Ishikawa (cell line): ENCODE measurements at regions not wholly inside any gene's neighbourhood (a gene's known extent, or its start where the extent isn't known, plus 50 kb on each side); places are given as distances from the start of the nearest gene placed in this dataset.

Experiments used
- EGR1 ChIP-seq: IDR thresholded peaks from 2 replicates; pipeline ENCODE4 v1.6.1; 2012
- EP300 ChIP-seq: IDR thresholded peaks from 2 replicates; pipeline ENCODE4 v1.6.1; 2012; ENCODE audit warnings: borderline replicate concordance
- RAD21 ChIP-seq: IDR thresholded peaks from 2 replicates; pipeline ENCODE4 v1.6.1; 2012; ENCODE audit warnings: low read depth
- REST ChIP-seq: IDR thresholded peaks from 2 replicates; pipeline ENCODE4 v1.6.1; 2012; ENCODE audit warnings: low read depth, mild to moderate bottlenecking
- ZBTB7A ChIP-seq: IDR thresholded peaks from 2 replicates; pipeline ENCODE4 v1.6.1; 2012; ENCODE audit warnings: low read depth
- TF ChIP-seq, protein P1 (sequence below): IDR thresholded peaks from 2 replicates; pipeline ENCODE4 v1.6.1; 2012

- TF ChIP-seq EGR1: no peak
- TF ChIP-seq, protein P1, sequence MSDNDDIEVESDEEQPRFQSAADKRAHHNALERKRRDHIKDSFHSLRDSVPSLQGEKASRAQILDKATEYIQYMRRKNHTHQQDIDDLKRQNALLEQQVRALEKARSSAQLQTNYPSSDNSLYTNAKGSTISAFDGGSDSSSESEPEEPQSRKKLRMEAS: no peak; the same call in 1 of the 2 replicates
- peak; percentile 95 for TF ChIP-seq EP300
- TF ChIP-seq RAD21: peak; percentile 21; the same call in 1 of the 2 replicates
- TF ChIP-seq ZBTB7A: peak; percentile 90
- no peak for TF ChIP-seq REST
Measured at GRCh38 chr1:181216591-181216994, 128.1 kb downstream of the IER5 start.
